OCI-LY3 (cell line): ENCODE measurements at regions not wholly inside any gene's neighbourhood (a gene's known extent, or its start where the extent isn't known, plus 50 kb on each side); places are given as distances from the start of the nearest gene placed in this dataset.

Experiments used
- EZH2phosphoT487 ChIP-seq: fragments of 200-600 bp; shearing (Covaris generic); IDR thresholded peaks from 2 replicates; pipeline ENCODE4 v1.6.1; 2018; ENCODE audit warnings: antibody characterized with exemption, mixed run types, low read depth
- TF ChIP-seq, protein P1 (sequence below): fragments of 200-600, 300-600 bp; sonication (generic); IDR thresholded peaks from 2 replicates; pipeline ENCODE4 v1.5.1; 2014; ENCODE audit warnings: antibody characterized with exemption, low read length, low read depth

- TF ChIP-seq, protein P1, sequence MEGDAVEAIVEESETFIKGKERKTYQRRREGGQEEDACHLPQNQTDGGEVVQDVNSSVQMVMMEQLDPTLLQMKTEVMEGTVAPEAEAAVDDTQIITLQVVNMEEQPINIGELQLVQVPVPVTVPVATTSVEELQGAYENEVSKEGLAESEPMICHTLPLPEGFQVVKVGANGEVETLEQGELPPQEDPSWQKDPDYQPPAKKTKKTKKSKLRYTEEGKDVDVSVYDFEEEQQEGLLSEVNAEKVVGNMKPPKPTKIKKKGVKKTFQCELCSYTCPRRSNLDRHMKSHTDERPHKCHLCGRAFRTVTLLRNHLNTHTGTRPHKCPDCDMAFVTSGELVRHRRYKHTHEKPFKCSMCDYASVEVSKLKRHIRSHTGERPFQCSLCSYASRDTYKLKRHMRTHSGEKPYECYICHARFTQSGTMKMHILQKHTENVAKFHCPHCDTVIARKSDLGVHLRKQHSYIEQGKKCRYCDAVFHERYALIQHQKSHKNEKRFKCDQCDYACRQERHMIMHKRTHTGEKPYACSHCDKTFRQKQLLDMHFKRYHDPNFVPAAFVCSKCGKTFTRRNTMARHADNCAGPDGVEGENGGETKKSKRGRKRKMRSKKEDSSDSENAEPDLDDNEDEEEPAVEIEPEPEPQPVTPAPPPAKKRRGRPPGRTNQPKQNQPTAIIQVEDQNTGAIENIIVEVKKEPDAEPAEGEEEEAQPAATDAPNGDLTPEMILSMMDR: no peak
- TF ChIP-seq EZH2phosphoT487: no peak
Measured at GRCh38 chr19:20412846-20413245, 152.7 kb downstream of the ZNF737 start.
